ENCODE measurements at regions not wholly inside any gene's neighbourhood (a gene's known extent, or its start where the extent isn't known, plus 50 kb on each side); places are given as distances from the start of the nearest gene placed in this dataset.
"Not testable (repeated sequence)": the region's sequence is repeated elsewhere in the genome, so short reads cannot be mapped to it uniquely, and the experiment has no call there.

GRCh38 chr15:101876031-101876430 lies 64.0 kb downstream of the OR4F15 start:
- H3K36me3 Mint-ChIP-seq (ENCODE audit: low read depth); H3K9me3 Mint-ChIP-seq; H3K4me1 Mint-ChIP-seq (ENCODE audit: low read depth); H3K27me3 Mint-ChIP-seq; H3K27ac Mint-ChIP-seq; intact Hi-C loops (cut with micrococcal nuclease); H3K4me3 Mint-ChIP-seq: not testable (repeated sequence)

GRCh38 chr15:101877649-101878048 lies 65.6 kb downstream of the OR4F15 start:
- H3K4me3 Mint-ChIP-seq; H3K27ac Mint-ChIP-seq; intact Hi-C loops (cut with micrococcal nuclease); H3K36me3 Mint-ChIP-seq (ENCODE audit: low read depth); H3K27me3 Mint-ChIP-seq; H3K4me1 Mint-ChIP-seq (ENCODE audit: low read depth); H3K9me3 Mint-ChIP-seq: not testable (repeated sequence)

GRCh38 chr15:101912349-101913287 lies 100.6 kb downstream of the OR4F15 start:
- H3K9me3 Mint-ChIP-seq; H3K27ac Mint-ChIP-seq; H3K4me1 Mint-ChIP-seq (ENCODE audit: low read depth); H3K4me3 Mint-ChIP-seq; H3K27me3 Mint-ChIP-seq; H3K36me3 Mint-ChIP-seq (ENCODE audit: low read depth); intact Hi-C loops (cut with micrococcal nuclease): not testable (repeated sequence)

GRCh38 chr15:101924554-101924953 lies 112.6 kb downstream of the OR4F15 start:
- H3K36me3 Mint-ChIP-seq (ENCODE audit: low read depth); H3K27me3 Mint-ChIP-seq; H3K27ac Mint-ChIP-seq; intact Hi-C loops (cut with micrococcal nuclease); H3K4me1 Mint-ChIP-seq (ENCODE audit: low read depth); H3K9me3 Mint-ChIP-seq; H3K4me3 Mint-ChIP-seq: not testable (repeated sequence)

GRCh38 chr15:101934506-101934905 lies 122.5 kb downstream of the OR4F15 start:
- H3K27ac Mint-ChIP-seq; H3K4me1 Mint-ChIP-seq (ENCODE audit: low read depth); intact Hi-C loops (cut with micrococcal nuclease); H3K27me3 Mint-ChIP-seq; H3K4me3 Mint-ChIP-seq; H3K9me3 Mint-ChIP-seq; H3K36me3 Mint-ChIP-seq (ENCODE audit: low read depth): not testable (repeated sequence)

GRCh38 chr15:101937362-101937761 lies 125.4 kb downstream of the OR4F15 start:
- H3K27ac Mint-ChIP-seq; H3K27me3 Mint-ChIP-seq; H3K4me3 Mint-ChIP-seq; H3K9me3 Mint-ChIP-seq; H3K36me3 Mint-ChIP-seq (ENCODE audit: low read depth); H3K4me1 Mint-ChIP-seq (ENCODE audit: low read depth); intact Hi-C loops (cut with micrococcal nuclease): not testable (repeated sequence)

GRCh38 chr15:101938555-101938954 lies 126.6 kb downstream of the OR4F15 start:
- H3K27me3 Mint-ChIP-seq; H3K36me3 Mint-ChIP-seq (ENCODE audit: low read depth); H3K27ac Mint-ChIP-seq; H3K4me1 Mint-ChIP-seq (ENCODE audit: low read depth); H3K9me3 Mint-ChIP-seq; intact Hi-C loops (cut with micrococcal nuclease); H3K4me3 Mint-ChIP-seq: not testable (repeated sequence)

- H3K4me1 Mint-ChIP-seq (ENCODE audit: low read depth); H3K27ac Mint-ChIP-seq; H3K36me3 Mint-ChIP-seq (ENCODE audit: low read depth); H3K27me3 Mint-ChIP-seq; H3K4me3 Mint-ChIP-seq; intact Hi-C loops (cut with micrococcal nuclease); H3K9me3 Mint-ChIP-seq: not testable (repeated sequence)
These were observed 133.9 kb downstream of the OR4F15 start for GRCh38 chr15:101945896-101946295.

GRCh38 chr15:101948491-101949010 lies 136.5 kb downstream of the OR4F15 start:
- H3K36me3 Mint-ChIP-seq (ENCODE audit: low read depth); H3K4me3 Mint-ChIP-seq; H3K4me1 Mint-ChIP-seq (ENCODE audit: low read depth); H3K27ac Mint-ChIP-seq; H3K9me3 Mint-ChIP-seq; intact Hi-C loops (cut with micrococcal nuclease); H3K27me3 Mint-ChIP-seq: not testable (repeated sequence)

- H3K4me3 Mint-ChIP-seq; intact Hi-C loops (cut with micrococcal nuclease); H3K4me1 Mint-ChIP-seq (ENCODE audit: low read depth); H3K36me3 Mint-ChIP-seq (ENCODE audit: low read depth); H3K27ac Mint-ChIP-seq; H3K9me3 Mint-ChIP-seq; H3K27me3 Mint-ChIP-seq: not testable (repeated sequence)
These were observed 137.5 kb downstream of the OR4F15 start for GRCh38 chr15:101949380-101950065.

GRCh38 chr15:101953993-101954392 lies 142.0 kb downstream of the OR4F15 start:
- H3K9me3 Mint-ChIP-seq; H3K4me1 Mint-ChIP-seq (ENCODE audit: low read depth); H3K27ac Mint-ChIP-seq; H3K36me3 Mint-ChIP-seq (ENCODE audit: low read depth); intact Hi-C loops (cut with micrococcal nuclease); H3K27me3 Mint-ChIP-seq; H3K4me3 Mint-ChIP-seq: not testable (repeated sequence)

- intact Hi-C loops (cut with micrococcal nuclease), result not testable (repeated sequence)
These were observed 143.8 kb downstream of the OR4F15 start for GRCh38 chr15:101955840-101956239.

GRCh38 chr15:101958656-101959055 lies 146.7 kb downstream of the OR4F15 start:
- H3K27me3 Mint-ChIP-seq; H3K9me3 Mint-ChIP-seq; H3K4me1 Mint-ChIP-seq (ENCODE audit: low read depth); H3K27ac Mint-ChIP-seq; H3K36me3 Mint-ChIP-seq (ENCODE audit: low read depth); intact Hi-C loops (cut with micrococcal nuclease); H3K4me3 Mint-ChIP-seq: not testable (repeated sequence)

More at GRCh38 chr15:101955840-101956239, 143.8 kb downstream of the OR4F15 start:
- H3K4me1 Mint-ChIP-seq (ENCODE audit: low read depth); H3K27me3 Mint-ChIP-seq; H3K36me3 Mint-ChIP-seq (ENCODE audit: low read depth); H3K9me3 Mint-ChIP-seq; H3K4me3 Mint-ChIP-seq; H3K27ac Mint-ChIP-seq: not testable (repeated sequence)

- Mint-ChIP-seq H3K4me3 (peak overlapping the region; percentile 32), H3K4me1 (ENCODE audit: low read depth) (peaks cover 10% of the 10 kb centered on the region)
- H3K27me3 Mint-ChIP-seq; H3K9me3 Mint-ChIP-seq; H3K36me3 Mint-ChIP-seq (ENCODE audit: low read depth); intact Hi-C loops (cut with micrococcal nuclease); H3K27ac Mint-ChIP-seq: not testable (repeated sequence)
These were observed 149.3 kb downstream of the OR4F15 start for GRCh38 chr15:101961263-101961662.

All from dendritic cell treated with granulocyte-macrophage colony-stimulating factor and Interleukin-4, amounts not matched to agents 40 ng/mL and 50 ng/mL, for 4 days (primary cell).